Karpas-422 (cell line): ENCODE measurements at regions not wholly inside any gene's neighbourhood (a gene's known extent, or its start where the extent isn't known, plus 50 kb on each side); places are given as distances from the start of the nearest gene placed in this dataset.

Source experiments
- DNase-seq: peaks from one replicate; pipeline ENCODE4 v3.0.0-alpha.2; 2015
- H2AFZ ChIP-seq: fragments of 200-600 bp; sonication (generic); 2 replicates; pipeline ENCODE4 v1.6.1; 2014; ENCODE audit warnings: antibody characterized with exemption, low read length, mixed read lengths
- H3K27ac ChIP-seq: fragments of 200-600 bp; sonication (generic); 2 replicates; pipeline ENCODE4 v1.5.1; 2014; ENCODE audit warnings: mild to moderate bottlenecking, low read length, moderate library complexity
- H3K27me3 ChIP-seq: fragments of 200-600 bp; sonication (generic); 2 replicates; pipeline ENCODE4 v1.6.1; 2014; ENCODE audit warnings: low read length, mixed read lengths
- H3K36me3 ChIP-seq: fragments of 200-600 bp; sonication (generic); 2 replicates; pipeline ENCODE4 v1.6.1; 2014; ENCODE audit warnings: low read length, mixed read lengths; ENCODE audit not compliant: insufficient read depth
- H3K4me1 ChIP-seq: fragments of 200-600 bp; sonication (generic); 2 replicates; pipeline ENCODE4 v1.6.1; 2014; ENCODE audit warnings: mild to moderate bottlenecking, low read length, mixed read lengths
- H3K4me2 ChIP-seq: fragments of 200-600 bp; sonication (generic); 2 replicates; pipeline ENCODE4 v1.6.1; 2014; ENCODE audit warnings: low read length, low read depth, mild to moderate bottlenecking; ENCODE audit not compliant: poor library complexity, severe bottlenecking
- H3K4me3 ChIP-seq: fragments of 200-600 bp; sonication (generic); 2 replicates; pipeline ENCODE4 v1.5.1; 2014; ENCODE audit warnings: mild to moderate bottlenecking, antibody characterized with exemption, low read length, mixed read lengths
- H3K79me2 ChIP-seq: fragments of 200-600 bp; sonication (generic); 2 replicates; pipeline ENCODE4 v1.6.1; 2014; ENCODE audit warnings: mild to moderate bottlenecking, low read length, mixed read lengths
- H3K9ac ChIP-seq: fragments of 200-600 bp; sonication (generic); 2 replicates; pipeline ENCODE4 v1.6.0; 2014; ENCODE audit warnings: low read length
- H3K9me2 ChIP-seq: fragments of 200-600 bp; sonication (generic), shearing (Covaris generic); replicated peaks from 2 replicates; pipeline ENCODE4 v1.6.0; 2014; ENCODE audit warnings: mild to moderate bottlenecking, low read length, moderate library complexity; ENCODE audit not compliant: insufficient read depth
- H3K9me3 ChIP-seq: fragments of 300-700, 200-600 bp; sonication (generic); 2 replicates; pipeline ENCODE4 v1.6.1; 2014; ENCODE audit warnings: low read length, mixed read lengths
- H4K20me1 ChIP-seq: fragments of 200-600 bp; sonication (generic); 2 replicates; pipeline ENCODE4 v1.6.1; 2014; ENCODE audit warnings: mild to moderate bottlenecking, antibody characterized with exemption, low read length, low read depth; ENCODE audit not compliant: insufficient read depth

DNA sequence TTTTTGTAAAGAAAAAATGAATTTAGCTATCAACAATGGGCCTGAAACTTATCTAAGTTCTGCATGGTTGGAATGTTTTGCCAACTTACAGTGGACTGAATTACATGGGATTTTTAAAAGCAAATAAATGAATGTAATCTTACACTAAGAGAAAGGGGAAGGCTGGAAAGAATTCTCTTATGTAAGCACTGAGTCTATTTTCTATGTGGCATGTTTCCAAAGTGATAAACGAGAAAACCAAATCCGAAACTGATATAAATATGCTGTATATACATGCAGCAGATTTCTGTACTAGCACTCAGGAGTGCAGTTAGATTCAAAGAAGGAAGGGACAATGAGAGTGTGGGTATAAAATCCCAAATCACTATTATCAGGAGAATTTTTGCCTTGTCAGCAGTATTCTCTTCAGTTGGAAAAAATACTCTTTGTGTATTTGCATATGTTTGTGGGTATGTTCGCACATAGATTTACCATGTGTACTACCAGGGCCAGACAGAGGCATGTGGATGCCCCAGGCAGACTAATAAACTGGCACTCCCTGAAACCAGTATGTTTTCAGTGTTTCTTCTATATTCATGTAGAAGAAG is 334.3 kb upstream of the SEMA3D start:
- Histone ChIP-seq H3K9me3 (peaks cover 10% of the 10 kb centered on the region), H3K9ac (no peak overlapping the region), H3K4me2 (no peak overlapping the region), H2AFZ (no peak overlapping the region), H3K4me3 (no peak overlapping the region), H3K9me2 (no peaks in the 10 kb centered on the region), H3K27ac (no peak overlapping the region), H3K27me3 (no peaks in the 10 kb centered on the region), H4K20me1 (no peaks in the 10 kb centered on the region), H3K79me2 (no peaks in the 10 kb centered on the region), H3K36me3 (no peaks in the 10 kb centered on the region), H3K4me1 (no peaks in the 10 kb centered on the region)
- no peak for DNase-seq

DNA sequence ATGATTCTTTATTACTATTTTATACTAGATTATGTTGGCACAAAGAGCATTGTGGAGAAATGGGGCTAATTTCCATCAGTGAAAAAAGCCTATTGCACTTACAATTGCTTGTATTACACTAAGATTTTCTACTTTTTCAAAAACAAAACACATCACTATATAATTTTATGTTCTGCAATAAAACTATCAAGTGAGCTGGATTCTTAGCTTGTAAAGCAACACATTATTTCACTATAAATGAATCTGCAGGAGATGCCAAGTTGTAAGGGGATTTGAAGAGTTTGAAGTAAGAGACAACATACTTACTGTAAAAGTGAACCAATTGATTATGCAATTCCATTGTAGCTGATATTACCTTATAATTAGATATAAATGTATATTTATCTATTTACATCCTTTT is 333.3 kb upstream of the SEMA3D start:
- Histone ChIP-seq H3K9me2 (no peaks in the 10 kb centered on the region), H3K9me3 (peaks cover 9% of the 10 kb centered on the region), H3K4me2 (no peak overlapping the region), H3K4me1 (no peaks in the 10 kb centered on the region), H3K79me2 (no peaks in the 10 kb centered on the region), H4K20me1 (no peaks in the 10 kb centered on the region), H3K27me3 (no peaks in the 10 kb centered on the region), H3K27ac (no peak overlapping the region), H2AFZ (no peak overlapping the region), H3K36me3 (no peaks in the 10 kb centered on the region), H3K9ac (no peak overlapping the region), H3K4me3 (no peak overlapping the region)
- DNase-seq = no peak

DNA sequence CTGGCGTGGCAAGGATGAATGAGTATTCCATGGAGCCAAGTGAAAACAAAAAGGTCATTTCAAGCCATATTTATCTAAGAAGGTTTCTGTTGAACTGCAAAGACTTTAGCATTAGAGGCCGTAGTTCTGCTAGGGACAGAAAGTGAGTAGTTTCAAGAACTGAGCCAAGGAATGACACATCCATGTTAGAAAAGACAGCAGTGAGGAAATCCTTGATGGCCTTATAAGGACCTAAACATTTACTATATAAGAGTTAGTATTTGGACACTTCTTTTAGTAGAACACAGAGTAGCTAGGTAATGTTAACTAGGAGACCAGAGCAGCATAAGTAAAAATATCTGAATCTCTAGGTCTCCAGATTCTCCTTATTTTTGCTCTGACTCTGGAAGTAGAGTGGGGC is 329.8 kb upstream of the SEMA3D start:
- DNase-seq = no peak
- H3K9me2 ChIP-seq = no peaks in the 10 kb centered on the region
- H3K27me3 ChIP-seq = no peaks in the 10 kb centered on the region
- H3K36me3 ChIP-seq = no peaks in the 10 kb centered on the region
- no peak overlapping the region for H3K4me3 ChIP-seq
- no peaks in the 10 kb centered on the region for H3K4me1 ChIP-seq
- H3K27ac ChIP-seq = no peak overlapping the region
- no peaks in the 10 kb centered on the region for H3K79me2 ChIP-seq
- H3K9ac ChIP-seq = no peak overlapping the region
- no peaks in the 10 kb centered on the region for H4K20me1 ChIP-seq
- peaks cover 13% of the 10 kb centered on the region for H3K9me3 ChIP-seq
- no peak overlapping the region for H3K4me2 ChIP-seq
- H2AFZ ChIP-seq = no peak overlapping the region

DNA sequence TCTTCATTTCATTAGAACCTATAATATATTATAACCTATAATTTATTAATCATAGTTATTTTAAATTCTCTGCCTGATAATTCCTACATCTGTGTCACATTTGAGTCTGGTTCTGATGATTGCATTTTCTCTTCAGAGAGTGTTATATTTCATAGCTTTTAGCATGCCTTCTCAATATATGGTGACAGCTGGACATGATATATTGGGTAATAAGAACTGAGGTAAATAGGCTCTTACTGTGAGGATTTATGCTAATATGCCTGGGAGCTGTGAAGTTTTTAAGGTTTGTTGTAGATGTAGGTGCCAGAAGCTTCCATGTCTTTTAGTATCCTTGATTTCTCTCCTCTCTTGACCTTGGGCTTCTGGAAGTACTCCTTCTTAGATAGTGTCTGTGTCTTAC is 325.9 kb upstream of the SEMA3D start:
- Histone ChIP-seq H3K9me2 (no peaks in the 10 kb centered on the region), H3K9ac (no peak overlapping the region), H4K20me1 (no peaks in the 10 kb centered on the region), H2AFZ (no peak overlapping the region), H3K4me1 (no peaks in the 10 kb centered on the region), H3K9me3 (peaks cover 9% of the 10 kb centered on the region), H3K27ac (no peak overlapping the region), H3K4me3 (no peak overlapping the region), H3K36me3 (no peaks in the 10 kb centered on the region), H3K27me3 (no peaks in the 10 kb centered on the region), H3K4me2 (no peak overlapping the region), H3K79me2 (no peaks in the 10 kb centered on the region)
- DNase-seq = no peak

DNA sequence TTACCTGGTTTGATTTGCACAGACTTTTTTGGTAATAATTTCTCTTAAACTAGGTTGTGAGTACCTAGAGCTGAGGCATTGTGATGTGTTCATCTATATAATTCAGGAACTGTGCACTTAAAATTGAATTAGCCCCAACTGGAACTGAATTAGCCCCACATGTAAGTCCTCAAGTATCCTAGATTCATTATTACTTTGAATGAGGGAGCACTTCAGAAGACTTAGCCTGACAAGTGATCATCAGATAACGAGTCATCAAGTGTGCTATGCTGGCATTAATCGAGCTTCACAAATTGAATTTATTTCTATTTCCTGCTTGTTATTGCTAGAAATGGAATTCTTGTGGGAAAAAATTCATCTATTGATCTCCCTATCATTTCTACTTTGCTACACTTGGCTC is 323.4 kb upstream of the SEMA3D start:
- H3K36me3 ChIP-seq = no peaks in the 10 kb centered on the region
- DNase-seq = no peak

DNA sequence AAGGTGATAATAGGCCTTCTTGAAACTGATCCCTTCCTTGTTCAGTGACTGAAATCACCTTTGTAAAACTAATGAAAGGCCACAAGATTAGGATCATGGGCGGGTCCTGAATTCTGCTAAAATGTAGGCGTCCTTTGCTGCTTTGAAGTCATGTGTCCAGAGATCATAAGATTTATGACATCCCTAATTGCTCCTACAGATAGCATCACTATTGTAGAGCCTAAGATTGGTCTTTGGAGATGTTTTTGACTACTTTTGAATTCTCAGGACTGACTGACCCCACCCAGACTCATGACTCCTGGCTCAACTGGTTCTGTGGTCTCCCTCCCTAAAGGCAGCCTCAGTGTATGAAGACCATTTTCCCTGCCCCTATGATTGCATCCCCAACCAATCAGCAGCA is 322.6 kb upstream of the SEMA3D start:
- Histone ChIP-seq H3K36me3 (no peaks in the 10 kb centered on the region), H3K9me3 (peaks cover 7% of the 10 kb centered on the region; the same call in 1 of the 2 replicates), H4K20me1 (no peaks in the 10 kb centered on the region), H3K79me2 (no peaks in the 10 kb centered on the region), H3K4me3 (no peak overlapping the region), H3K4me2 (no peak overlapping the region), H3K9ac (no peak overlapping the region), H3K4me1 (no peaks in the 10 kb centered on the region), H2AFZ (no peak overlapping the region), H3K9me2 (no peaks in the 10 kb centered on the region), H3K27me3 (no peaks in the 10 kb centered on the region), H3K27ac (no peak overlapping the region)
- DNase-seq = no peak

More for the DNA sequence above, 323.4 kb upstream of the SEMA3D start:
- no peaks in the 10 kb centered on the region for H3K4me1 ChIP-seq
- H2AFZ ChIP-seq = no peak overlapping the region
- no peak overlapping the region for H3K4me2 ChIP-seq
- no peaks in the 10 kb centered on the region for H3K27me3 ChIP-seq
- H3K9ac ChIP-seq = no peak overlapping the region
- no peaks in the 10 kb centered on the region for H4K20me1 ChIP-seq
- H3K27ac ChIP-seq = no peak overlapping the region
- H3K9me2 ChIP-seq = no peaks in the 10 kb centered on the region
- peaks cover 13% of the 10 kb centered on the region for H3K9me3 ChIP-seq
- no peak overlapping the region for H3K4me3 ChIP-seq
- no peaks in the 10 kb centered on the region for H3K79me2 ChIP-seq

DNA sequence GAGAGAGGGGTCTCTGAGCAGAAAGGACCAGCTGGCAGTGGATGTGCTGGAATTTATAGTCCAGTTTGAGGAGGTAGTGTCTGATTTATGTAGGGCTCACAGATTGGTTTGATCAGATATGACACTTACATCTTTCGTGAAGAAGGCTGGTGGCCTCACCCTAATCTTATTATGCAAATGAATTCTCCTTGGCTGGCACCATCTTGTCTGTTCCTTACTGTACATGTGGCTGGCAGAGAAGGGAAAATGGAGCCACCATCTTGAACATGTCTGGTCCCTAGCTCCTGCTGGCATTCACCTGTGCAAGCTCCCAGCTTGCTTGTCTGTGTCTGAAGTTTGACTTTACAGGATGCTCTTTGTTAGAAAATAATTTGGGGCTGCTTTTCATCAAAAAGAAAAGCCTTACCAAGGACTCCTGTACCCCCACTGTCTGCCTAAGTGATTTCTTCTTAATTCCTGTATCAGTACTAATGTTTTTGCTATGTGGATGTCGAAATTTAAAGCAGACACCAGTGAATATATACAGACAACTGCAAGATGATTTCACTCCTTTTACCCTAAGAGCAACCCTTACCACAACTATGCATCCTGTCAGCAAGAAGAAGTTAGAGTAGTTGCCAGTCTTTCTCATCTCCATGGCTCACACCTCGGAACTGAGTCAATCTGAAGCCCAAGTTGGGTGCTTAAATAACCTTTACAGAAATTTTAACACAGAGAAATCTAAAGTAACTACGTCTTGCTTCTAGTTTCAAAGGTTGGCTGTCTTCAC is 322.0 kb upstream of the SEMA3D start:
- no peak overlapping the region for H3K27ac ChIP-seq
- H3K9me3 ChIP-seq = peaks cover 4% of the 10 kb centered on the region; the same call in 1 of the 2 replicates
- DNase-seq = no peak
- no peak overlapping the region for H2AFZ ChIP-seq
- H3K79me2 ChIP-seq = no peaks in the 10 kb centered on the region
- no peak overlapping the region for H3K4me2 ChIP-seq
- H3K4me1 ChIP-seq = no peaks in the 10 kb centered on the region
- no peak overlapping the region for H3K4me3 ChIP-seq
- no peaks in the 10 kb centered on the region for H4K20me1 ChIP-seq
- H3K36me3 ChIP-seq = no peaks in the 10 kb centered on the region
- H3K9me2 ChIP-seq = no peaks in the 10 kb centered on the region
- no peak overlapping the region for H3K9ac ChIP-seq
- H3K27me3 ChIP-seq = no peaks in the 10 kb centered on the region

DNA sequence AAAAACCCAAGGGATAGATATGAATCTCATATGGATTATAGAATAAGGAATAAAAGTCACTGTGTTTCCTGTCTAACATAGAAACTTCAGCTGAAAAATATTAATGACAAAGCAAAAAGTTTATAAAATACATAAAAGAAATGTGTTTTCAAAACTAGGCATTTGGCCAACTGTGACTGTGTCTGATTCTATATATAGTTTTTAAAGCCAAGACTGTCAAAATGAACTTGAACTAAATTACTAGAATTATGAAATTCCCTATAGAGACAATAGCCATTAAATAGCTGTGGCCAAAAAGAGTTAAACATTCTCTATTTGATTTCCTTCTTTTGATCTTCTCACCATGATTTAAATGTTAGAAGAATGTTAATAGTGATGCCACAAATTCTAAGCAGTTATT is 311.2 kb upstream of the SEMA3D start:
- no peak overlapping the region for H3K9ac ChIP-seq
- no peak for DNase-seq
- no peaks in the 10 kb centered on the region for H3K4me1 ChIP-seq
- no peaks in the 10 kb centered on the region for H3K79me2 ChIP-seq
- H3K4me3 ChIP-seq = no peak overlapping the region
- H3K27ac ChIP-seq = no peak overlapping the region
- no peaks in the 10 kb centered on the region for H3K9me2 ChIP-seq
- H3K4me2 ChIP-seq = no peak overlapping the region
- no peaks in the 10 kb centered on the region for H3K36me3 ChIP-seq
- no peaks in the 10 kb centered on the region for H3K27me3 ChIP-seq
- H2AFZ ChIP-seq = no peak overlapping the region
- peaks cover 46% of the 10 kb centered on the region for H3K9me3 ChIP-seq
- no peaks in the 10 kb centered on the region for H4K20me1 ChIP-seq
